HEK293 (cell line): ENCODE measurements at regions not wholly inside any gene's neighbourhood (a gene's known extent, or its start where the extent isn't known, plus 50 kb on each side); places are given as distances from the start of the nearest gene placed in this dataset.

Experiments
- ATF2 ChIP-seq: fragments of 450-650 bp; formaldehyde crosslinking; IDR thresholded peaks from 2 replicates; pipeline ENCODE4 v1.5.1; 2016; ENCODE audit warnings: missing biosample characterization, missing genetic modification characterization, low read depth
- BCL11A ChIP-seq: fragments of 450-650 bp; formaldehyde crosslinking; IDR thresholded peaks from 2 replicates; pipeline ENCODE4 v1.5.1; 2016; ENCODE audit warnings: low read depth, missing biosample characterization, missing genetic modification characterization
- ZBTB11 ChIP-seq: fragments of 450-650 bp; formaldehyde crosslinking; conservative IDR thresholded peaks from 2 replicates; pipeline ENCODE4 v1.5.1; 2016; ENCODE audit warnings: low read depth, missing biosample characterization, missing genetic modification characterization
- ZBTB20 ChIP-seq: fragments of 450-650 bp; formaldehyde crosslinking; IDR thresholded peaks from 2 replicates; pipeline ENCODE4 v1.5.1; 2016; ENCODE audit warnings: missing biosample characterization, missing genetic modification characterization
- ZFP37 ChIP-seq: fragments of 450-650 bp; formaldehyde crosslinking; IDR thresholded peaks from 2 replicates; pipeline ENCODE4 v1.5.1; 2016; ENCODE audit warnings: missing biosample characterization, missing genetic modification characterization
- ZNF174 ChIP-seq: fragments of 450-650 bp; formaldehyde crosslinking; IDR thresholded peaks from 2 replicates; pipeline ENCODE4 v1.5.0; 2017; ENCODE audit warnings: missing biosample characterization, mild to moderate bottlenecking, missing genetic modification characterization
- ZNF214 ChIP-seq: fragments of 450-650 bp; formaldehyde crosslinking; IDR thresholded peaks from 2 replicates; pipeline ENCODE4 v1.5.1; 2017; ENCODE audit warnings: missing biosample characterization, mild to moderate bottlenecking, missing genetic modification characterization, borderline replicate concordance
- ZNF302 ChIP-seq: fragments of 450-650 bp; formaldehyde crosslinking; IDR thresholded peaks from 2 replicates; pipeline ENCODE4 v1.5.1; 2016; ENCODE audit warnings: missing biosample characterization, missing genetic modification characterization, low read depth
- ZNF416 ChIP-seq: fragments of 450-650 bp; formaldehyde crosslinking; IDR thresholded peaks from 2 replicates; pipeline ENCODE4 v1.5.1; 2016; ENCODE audit warnings: missing biosample characterization, missing genetic modification characterization
- ZNF785 ChIP-seq: fragments of 450-650 bp; formaldehyde crosslinking; IDR thresholded peaks from 2 replicates; pipeline ENCODE4 v1.5.1; 2016; ENCODE audit warnings: missing biosample characterization, missing genetic modification characterization

- no peak for TF ChIP-seq BCL11A (tag by site-specific recombination)
- TF ChIP-seq ZNF174: no peak
- no peak for TF ChIP-seq ZNF416 (tag by site-specific recombination)
- no peak for TF ChIP-seq ZNF302
- no peak for TF ChIP-seq ZBTB20
- no peak for TF ChIP-seq ATF2 (tag by site-specific recombination)
- TF ChIP-seq ZNF785 (tag by site-specific recombination): no peak
- no peak for TF ChIP-seq ZBTB11 (tag by site-specific recombination)
- no peak for TF ChIP-seq ZNF214 (tag by site-specific recombination)
- TF ChIP-seq ZFP37 (tag by site-specific recombination): no peak
Measured at GRCh38 chr6:148064406-148065134, 278.1 kb upstream of the SASH1 start.
